Left lung (tissue), 4 donors: ENCODE measurements at regions not wholly inside any gene's neighbourhood (a gene's known extent, or its start where the extent isn't known, plus 50 kb on each side); places are given as distances from the start of the nearest gene placed in this dataset.

Experiments used
- ATAC-seq: fragments of 200-7000 bp; cut with Tn5 transposase; one replicate; pipeline ENCODE4 v1.9.1; 2020; ENCODE audit warnings: moderate library complexity
- DNase-seq, 4 donors: peaks; one replicate each; pipeline ENCODE4 v3.0.0-alpha.2; 2013 to 2020
- H3K27ac ChIP-seq, 2 donors: fragments of 200-600 bp; sonication (generic) in 1 of 2; one replicate each; pipeline versions ENCODE4 v1.5.0 to v1.8.0; 2020 to 2021
- H3K27me3 ChIP-seq, 2 donors: fragments of 200-600 bp; sonication (generic) in 1 of 2; one replicate each; pipeline versions ENCODE4 v1.5.0 to v1.8.0; 2020 to 2021
- H3K36me3 ChIP-seq, 2 donors: fragments of 200-600 bp; sonication (generic) in 1 of 2; one replicate each; pipeline versions ENCODE4 v1.5.0 to v1.8.0; 2020 to 2021
- H3K4me1 ChIP-seq, 2 donors: fragments of 200-600 bp; one replicate each; pipeline ENCODE4 v1.8.0; 2021
- H3K4me3 ChIP-seq, 2 donors: fragments of 200-600 bp; sonication (generic) in 1 of 2; one replicate each; pipeline versions ENCODE4 v1.5.0 to v1.8.0; 2020 to 2021; ENCODE audit warnings: mild to moderate bottlenecking in 1 of 2
- H3K9me3 ChIP-seq, 2 donors: fragments of 200-600 bp; sonication (generic) in 1 of 2; one replicate each; pipeline versions ENCODE4 v1.5.0 to v1.8.0; 2020 to 2021
- CTCF ChIP-seq, 2 donors: fragments of 200-600 bp; sonication (generic) in 1 of 2; IDR thresholded peaks; one replicate each; pipeline versions ENCODE4 v1.5.0 to v1.8.0; 2021; ENCODE audit warnings: antibody characterized with exemption in 2 of 2
- intact Hi-C, 2 donors: fragments of 100-400 bp; cut with DNase I; formaldehyde crosslinking; loops; one replicate each; pipeline versions ENCODE4 v1.11.2 to v1.14.2; 2022
- donor health status: DM: no; HTN: yes; CAD: no.
- donor health status: DM: no; HTN: no; CAD: no.

- no peaks in the 10 kb centered on the region for H3K27me3 ChIP-seq
- no peaks in the 10 kb centered on the region for H3K36me3 ChIP-seq
- H3K9me3 ChIP-seq = no peaks in the 10 kb centered on the region
- DNase-seq = no peak
- no peak for TF ChIP-seq CTCF (IDR thresholded peaks at IDR 0.05)
- H3K4me3 ChIP-seq = no peak overlapping the region
- H3K4me1 ChIP-seq = no peaks in the 10 kb centered on the region
- H3K27ac ChIP-seq = no peak overlapping the region
- intact Hi-C loops = no loop called here
- ATAC-seq = no peak
Measured at GRCh38 chr4:165740911-165741310, 132.1 kb upstream of the TLL1 start.

DNA sequence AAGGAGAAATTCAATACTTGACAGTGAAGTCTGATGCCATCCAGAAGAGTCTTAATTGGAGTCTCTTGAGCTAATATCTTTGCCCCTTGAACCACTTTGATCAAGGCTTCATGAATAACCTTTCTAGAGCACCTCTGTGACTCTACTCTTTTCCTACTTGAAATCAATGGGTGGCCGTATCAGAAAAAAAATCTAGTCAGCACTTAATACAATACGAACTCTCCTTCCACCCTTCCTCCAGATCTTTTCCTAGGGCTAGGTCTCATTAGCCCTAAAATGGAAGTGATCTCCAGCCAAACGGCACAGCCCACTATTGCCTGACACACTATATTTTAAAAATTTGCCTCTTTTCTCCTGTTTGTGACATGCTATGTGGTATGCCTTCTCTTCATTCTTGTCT lies 129.6 kb upstream of the TLL1 start:
- H3K36me3 ChIP-seq = no peaks in the 10 kb centered on the region
- ATAC-seq = no peak
- intact Hi-C loops = no loop called here

GRCh38 chr4:165744370-165744769 lies 128.7 kb upstream of the TLL1 start:
- Histone ChIP-seq H3K4me3 (no peak overlapping the region), H3K4me1 (no peaks in the 10 kb centered on the region), H3K36me3 (no peaks in the 10 kb centered on the region), H3K27ac (no peak overlapping the region), H3K9me3 (no peaks in the 10 kb centered on the region), H3K27me3 (no peaks in the 10 kb centered on the region)
- intact Hi-C loops = no loop called here
- DNase-seq (no peak), ATAC-seq (no peak)
- TF ChIP-seq CTCF (IDR thresholded peaks at IDR 0.05) = no peak

More for the DNA sequence above, 129.6 kb upstream of the TLL1 start:
- Histone ChIP-seq H3K4me1 (no peaks in the 10 kb centered on the region), H3K4me3 (no peak overlapping the region), H3K27ac (no peak overlapping the region), H3K27me3 (no peaks in the 10 kb centered on the region), H3K9me3 (no peaks in the 10 kb centered on the region)
- no peak for TF ChIP-seq CTCF (IDR thresholded peaks at IDR 0.05)
- DNase-seq = no peak

DNA sequence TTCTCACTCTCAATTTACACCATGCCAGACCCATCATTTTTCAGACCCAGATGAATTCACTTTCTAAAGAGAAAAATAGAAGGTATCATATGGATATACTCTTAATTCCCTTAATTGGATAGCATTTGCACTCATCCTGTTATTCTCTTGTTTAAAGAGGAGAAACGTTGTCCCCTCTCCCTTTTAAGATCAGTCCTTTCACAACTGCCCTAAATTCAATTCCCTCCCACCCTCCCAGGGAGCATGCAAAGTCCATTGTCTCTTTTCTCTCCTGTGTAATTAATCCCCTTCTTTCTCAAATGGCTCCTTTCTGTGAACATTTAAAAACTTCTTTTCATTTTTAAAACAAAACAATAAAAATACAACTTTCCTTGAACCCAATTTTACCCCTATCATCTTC lies 124.7 kb upstream of the TLL1 start:
- H3K36me3 ChIP-seq = no peaks in the 10 kb centered on the region
- no peaks in the 10 kb centered on the region for H3K27me3 ChIP-seq
- no peaks in the 10 kb centered on the region for H3K4me1 ChIP-seq
- intact Hi-C loops = no loop called here
- H3K9me3 ChIP-seq = no peaks in the 10 kb centered on the region
- DNase-seq (no peak), ATAC-seq (no peak)
- H3K4me3 ChIP-seq = no peak overlapping the region
- no peak for TF ChIP-seq CTCF (IDR thresholded peaks at IDR 0.05)
- H3K27ac ChIP-seq = no peak overlapping the region

- Histone ChIP-seq H3K36me3 (no peaks in the 10 kb centered on the region), H3K4me1 (no peaks in the 10 kb centered on the region), H3K4me3 (no peak overlapping the region), H3K27ac (no peak overlapping the region), H3K27me3 (no peaks in the 10 kb centered on the region), H3K9me3 (no peaks in the 10 kb centered on the region)
- TF ChIP-seq CTCF (IDR thresholded peaks at IDR 0.05) = no peak
- ATAC-seq = no peak
- no peak for DNase-seq
- intact Hi-C loops = no loop called here
Measured at GRCh38 chr4:165751882-165752281, 121.2 kb upstream of the TLL1 start.
